ENCODE measurements at regions not wholly inside any gene's neighbourhood (a gene's known extent, or its start where the extent isn't known, plus 50 kb on each side); places are given as distances from the start of the nearest gene placed in this dataset.

- H3K9me3 ChIP-seq (ENCODE audit: control insufficient read depth, insufficient read depth, low read depth, low read length): no peaks in the 10 kb centered on the region
- H3K27me3 ChIP-seq (ENCODE audit: control insufficient read depth, insufficient read depth, low read length): no peaks in the 10 kb centered on the region
- no peaks in the 10 kb centered on the region for H3K36me3 ChIP-seq (ENCODE audit: control insufficient read depth, insufficient read depth, low read length)
- H3K4me1 ChIP-seq (ENCODE audit: control insufficient read depth, insufficient read depth, low read length): peaks cover 6% of the 10 kb centered on the region; the same call in 1 of the 2 replicates
- no peak overlapping the region for H3K27ac ChIP-seq (ENCODE audit: low read depth, low read length)
- H3K4me3 ChIP-seq (ENCODE audit: low read depth, low read length): no peak overlapping the region
- no peak overlapping the region for H3K9ac ChIP-seq (ENCODE audit: low read length)
These were observed 67.6 kb downstream of the COX18 start for GRCh38 chr4:73001885-73002284.

- Histone ChIP-seq H3K4me3 (ENCODE audit: low read depth, low read length) (no peak overlapping the region), H3K27me3 (ENCODE audit: control insufficient read depth, insufficient read depth, low read length) (no peaks in the 10 kb centered on the region), H3K9me3 (ENCODE audit: control insufficient read depth, insufficient read depth, low read depth, low read length) (no peaks in the 10 kb centered on the region), H3K4me1 (ENCODE audit: control insufficient read depth, insufficient read depth, low read length) (peaks cover 13% of the 10 kb centered on the region), H3K27ac (ENCODE audit: low read depth, low read length) (no peak overlapping the region), H3K9ac (ENCODE audit: low read length) (no peak overlapping the region), H3K36me3 (ENCODE audit: control insufficient read depth, insufficient read depth, low read length) (no peaks in the 10 kb centered on the region)
These were observed 72.1 kb downstream of the COX18 start for GRCh38 chr4:72997409-72997808.

GRCh38 chr4:72994670-72995069, 74.8 kb downstream of the COX18 start:
- H3K27me3 ChIP-seq (ENCODE audit: control insufficient read depth, insufficient read depth, low read length): no peaks in the 10 kb centered on the region
- no peaks in the 10 kb centered on the region for H3K9me3 ChIP-seq (ENCODE audit: control insufficient read depth, insufficient read depth, low read depth, low read length)
- no peak overlapping the region for H3K27ac ChIP-seq (ENCODE audit: low read depth, low read length)
- no peak overlapping the region for H3K4me3 ChIP-seq (ENCODE audit: low read depth, low read length)
- no peak overlapping the region for H3K9ac ChIP-seq (ENCODE audit: low read length)
- peaks cover 7% of the 10 kb centered on the region; the same call in 1 of the 2 replicates for H3K4me1 ChIP-seq (ENCODE audit: control insufficient read depth, insufficient read depth, low read length)
- no peaks in the 10 kb centered on the region for H3K36me3 ChIP-seq (ENCODE audit: control insufficient read depth, insufficient read depth, low read length)

GRCh38 chr4:72993876-72994275, 75.6 kb downstream of the COX18 start:
- Histone ChIP-seq H3K4me1 (ENCODE audit: control insufficient read depth, insufficient read depth, low read length) (peaks cover 7% of the 10 kb centered on the region; the same call in 1 of the 2 replicates), H3K36me3 (ENCODE audit: control insufficient read depth, insufficient read depth, low read length) (no peaks in the 10 kb centered on the region), H3K27ac (ENCODE audit: low read depth, low read length) (no peak overlapping the region), H3K9ac (ENCODE audit: low read length) (no peak overlapping the region), H3K27me3 (ENCODE audit: control insufficient read depth, insufficient read depth, low read length) (no peaks in the 10 kb centered on the region), H3K9me3 (ENCODE audit: control insufficient read depth, insufficient read depth, low read depth, low read length) (no peaks in the 10 kb centered on the region), H3K4me3 (ENCODE audit: low read depth, low read length) (no peak overlapping the region)

GRCh38 chr4:72991873-72992272, 77.6 kb downstream of the COX18 start:
- no peaks in the 10 kb centered on the region for H3K36me3 ChIP-seq (ENCODE audit: control insufficient read depth, insufficient read depth, low read length)
- peaks cover 7% of the 10 kb centered on the region; the same call in 1 of the 2 replicates for H3K4me1 ChIP-seq (ENCODE audit: control insufficient read depth, insufficient read depth, low read length)
- H3K27me3 ChIP-seq (ENCODE audit: control insufficient read depth, insufficient read depth, low read length): no peaks in the 10 kb centered on the region
- no peak overlapping the region for H3K4me3 ChIP-seq (ENCODE audit: low read depth, low read length)
- H3K27ac ChIP-seq (ENCODE audit: low read depth, low read length): no peak overlapping the region
- H3K9ac ChIP-seq (ENCODE audit: low read length): no peak overlapping the region
- H3K9me3 ChIP-seq (ENCODE audit: control insufficient read depth, insufficient read depth, low read depth, low read length): no peaks in the 10 kb centered on the region

GRCh38 chr4:72987741-72988729, 81.5 kb downstream of the COX18 start:
- no peak overlapping the region for H3K27ac ChIP-seq (ENCODE audit: low read depth, low read length)
- no peaks in the 10 kb centered on the region for H3K9me3 ChIP-seq (ENCODE audit: control insufficient read depth, insufficient read depth, low read depth, low read length)
- H3K4me1 ChIP-seq (ENCODE audit: control insufficient read depth, insufficient read depth, low read length): peaks cover 15% of the 10 kb centered on the region
- H3K4me3 ChIP-seq (ENCODE audit: low read depth, low read length): no peak overlapping the region
- no peak overlapping the region for H3K9ac ChIP-seq (ENCODE audit: low read length)
- H3K36me3 ChIP-seq (ENCODE audit: control insufficient read depth, insufficient read depth, low read length): no peaks in the 10 kb centered on the region
- no peaks in the 10 kb centered on the region for H3K27me3 ChIP-seq (ENCODE audit: control insufficient read depth, insufficient read depth, low read length)

GRCh38 chr4:72984351-72984750, 85.2 kb downstream of the COX18 start:
- Histone ChIP-seq H3K36me3 (ENCODE audit: control insufficient read depth, insufficient read depth, low read length) (no peaks in the 10 kb centered on the region), H3K9ac (ENCODE audit: low read length) (no peak overlapping the region), H3K4me3 (ENCODE audit: low read depth, low read length) (no peak overlapping the region), H3K9me3 (ENCODE audit: control insufficient read depth, insufficient read depth, low read depth, low read length) (no peaks in the 10 kb centered on the region), H3K4me1 (ENCODE audit: control insufficient read depth, insufficient read depth, low read length) (peaks cover 16% of the 10 kb centered on the region), H3K27me3 (ENCODE audit: control insufficient read depth, insufficient read depth, low read length) (no peaks in the 10 kb centered on the region), H3K27ac (ENCODE audit: low read depth, low read length) (no peak overlapping the region)

- H3K36me3 ChIP-seq (ENCODE audit: control insufficient read depth, insufficient read depth, low read length): no peaks in the 10 kb centered on the region
- no peak overlapping the region for H3K9ac ChIP-seq (ENCODE audit: low read length)
- no peak overlapping the region for H3K4me3 ChIP-seq (ENCODE audit: low read depth, low read length)
- no peaks in the 10 kb centered on the region for H3K27me3 ChIP-seq (ENCODE audit: control insufficient read depth, insufficient read depth, low read length)
- no peak overlapping the region for H3K27ac ChIP-seq (ENCODE audit: low read depth, low read length)
- no peaks in the 10 kb centered on the region for H3K9me3 ChIP-seq (ENCODE audit: control insufficient read depth, insufficient read depth, low read depth, low read length)
- peaks cover 16% of the 10 kb centered on the region for H3K4me1 ChIP-seq (ENCODE audit: control insufficient read depth, insufficient read depth, low read length)
These were observed 85.8 kb downstream of the COX18 start for GRCh38 chr4:72983709-72984108.

GRCh38 chr4:72977936-72978485, 91.5 kb downstream of the COX18 start:
- H3K27ac ChIP-seq (ENCODE audit: low read depth, low read length): no peak overlapping the region
- H3K27me3 ChIP-seq (ENCODE audit: control insufficient read depth, insufficient read depth, low read length): no peaks in the 10 kb centered on the region
- no peaks in the 10 kb centered on the region for H3K9me3 ChIP-seq (ENCODE audit: control insufficient read depth, insufficient read depth, low read depth, low read length)
- H3K9ac ChIP-seq (ENCODE audit: low read length): no peak overlapping the region
- no peaks in the 10 kb centered on the region for H3K36me3 ChIP-seq (ENCODE audit: control insufficient read depth, insufficient read depth, low read length)
- H3K4me1 ChIP-seq (ENCODE audit: control insufficient read depth, insufficient read depth, low read length): peaks cover 1% of the 10 kb centered on the region; the same call in 1 of the 2 replicates
- no peak overlapping the region for H3K4me3 ChIP-seq (ENCODE audit: low read depth, low read length)

- no peaks in the 10 kb centered on the region for H3K27me3 ChIP-seq (ENCODE audit: control insufficient read depth, insufficient read depth, low read length)
- no peaks in the 10 kb centered on the region for H3K4me1 ChIP-seq (ENCODE audit: control insufficient read depth, insufficient read depth, low read length)
- H3K9ac ChIP-seq (ENCODE audit: low read length): no peak overlapping the region
- no peaks in the 10 kb centered on the region for H3K36me3 ChIP-seq (ENCODE audit: control insufficient read depth, insufficient read depth, low read length)
- no peaks in the 10 kb centered on the region for H3K9me3 ChIP-seq (ENCODE audit: control insufficient read depth, insufficient read depth, low read depth, low read length)
- H3K4me3 ChIP-seq (ENCODE audit: low read depth, low read length): no peak overlapping the region
- H3K27ac ChIP-seq (ENCODE audit: low read depth, low read length): no peak overlapping the region
These were observed 94.1 kb downstream of the COX18 start for GRCh38 chr4:72975488-72975784.

GRCh38 chr4:72974694-72975487, 94.6 kb downstream of the COX18 start:
- H3K36me3 ChIP-seq (ENCODE audit: control insufficient read depth, insufficient read depth, low read length): no peaks in the 10 kb centered on the region
- no peaks in the 10 kb centered on the region for H3K4me1 ChIP-seq (ENCODE audit: control insufficient read depth, insufficient read depth, low read length)
- no peak overlapping the region for H3K4me3 ChIP-seq (ENCODE audit: low read depth, low read length)
- no peak overlapping the region for H3K9ac ChIP-seq (ENCODE audit: low read length)
- no peaks in the 10 kb centered on the region for H3K9me3 ChIP-seq (ENCODE audit: control insufficient read depth, insufficient read depth, low read depth, low read length)
- no peaks in the 10 kb centered on the region for H3K27me3 ChIP-seq (ENCODE audit: control insufficient read depth, insufficient read depth, low read length)
- no peak overlapping the region for H3K27ac ChIP-seq (ENCODE audit: low read depth, low read length)
